ENCODE measurements at regions not wholly inside any gene's neighbourhood (a gene's known extent, or its start where the extent isn't known, plus 50 kb on each side); places are given as distances from the start of the nearest gene placed in this dataset.

DNA sequence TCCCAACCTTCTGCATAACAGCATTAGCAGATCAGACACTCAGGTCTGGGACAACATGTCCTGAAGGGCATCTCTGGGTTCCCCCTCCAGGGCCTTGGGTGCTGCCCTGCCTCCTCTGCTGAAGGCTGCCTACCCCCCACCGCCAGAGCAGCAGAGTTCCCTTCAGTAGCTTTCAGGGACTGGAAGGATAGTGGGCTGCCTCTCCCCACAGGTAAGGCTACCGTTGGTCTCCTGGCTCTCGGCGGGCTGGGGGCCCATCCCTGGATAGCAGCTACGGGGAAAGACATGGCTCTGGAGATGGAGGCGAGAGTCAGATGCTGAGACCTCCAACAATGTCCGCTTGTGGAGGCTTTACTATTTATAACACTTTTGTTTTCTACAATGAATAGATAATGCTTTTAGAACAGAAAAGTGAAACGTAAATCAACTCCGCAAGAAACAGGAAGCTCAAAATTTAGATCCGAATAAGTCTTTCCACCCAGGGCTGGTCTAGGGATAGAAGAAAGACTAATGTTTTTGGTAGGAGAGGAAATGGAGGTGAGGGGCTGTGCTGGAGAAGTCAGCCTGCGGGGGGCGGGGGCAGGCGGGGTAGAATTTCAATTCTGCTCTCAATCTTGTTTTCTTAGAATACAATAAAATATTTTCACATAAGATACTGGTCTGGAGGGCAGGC lies 58.4 kb downstream of the ARL4C start:
- Mint-ChIP-seq H3K9me3 (no peaks in the 10 kb centered on the region), H3K27me3 (peaks cover 3% of the 10 kb centered on the region), H3K27ac (peak overlapping the region; percentile 74), H3K36me3 (ENCODE audit: low read depth) (no peaks in the 10 kb centered on the region), H3K4me3 (no peak overlapping the region), H3K4me1 (ENCODE audit: low read depth) (peaks cover 63% of the 10 kb centered on the region)
- intact Hi-C loops (cut with micrococcal nuclease), result no loop called here

- Mint-ChIP-seq H3K27me3 (peaks cover 3% of the 10 kb centered on the region), H3K4me3 (no peak overlapping the region), H3K27ac (peak overlapping the region; percentile 74), H3K4me1 (ENCODE audit: low read depth) (peaks cover 63% of the 10 kb centered on the region), H3K9me3 (no peaks in the 10 kb centered on the region), H3K36me3 (ENCODE audit: low read depth) (no peaks in the 10 kb centered on the region)
- intact Hi-C loops (cut with micrococcal nuclease), result no loop called here
These were observed 59.1 kb downstream of the ARL4C start for GRCh38 chr2:234437642-234438304.

DNA sequence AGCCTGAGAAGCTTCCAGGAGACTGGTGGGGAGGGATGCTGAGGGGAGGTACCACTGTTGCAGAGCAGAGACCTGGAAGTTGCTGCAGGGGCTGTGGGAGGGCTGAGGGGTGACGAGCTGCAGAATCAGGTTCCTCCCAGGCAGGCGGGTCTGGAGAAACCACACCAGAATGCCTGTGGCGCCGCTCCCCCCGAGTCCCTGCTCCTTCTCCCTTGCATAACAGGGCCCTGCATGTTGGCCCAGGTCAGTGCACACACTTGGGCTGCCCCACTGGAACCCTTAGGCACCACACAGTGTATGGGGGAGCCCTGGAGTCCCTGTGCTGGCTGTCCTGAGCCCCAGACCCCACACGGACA lies 60.4 kb downstream of the ARL4C start:
- Mint-ChIP-seq H3K4me1 (ENCODE audit: low read depth) (peaks cover 58% of the 10 kb centered on the region), H3K36me3 (ENCODE audit: low read depth) (no peaks in the 10 kb centered on the region), H3K9me3 (no peaks in the 10 kb centered on the region), H3K4me3 (no peak overlapping the region), H3K27me3 (peaks cover 3% of the 10 kb centered on the region), H3K27ac (peak overlapping the region; percentile 67)
- intact Hi-C loops (cut with micrococcal nuclease), result no loop called here

GRCh38 chr2:234435836-234436481 lies 60.9 kb downstream of the ARL4C start:
- peaks cover 56% of the 10 kb centered on the region for H3K4me1 Mint-ChIP-seq (ENCODE audit: low read depth)
- H3K9me3 Mint-ChIP-seq, result no peaks in the 10 kb centered on the region
- peak overlapping the region; percentile 67 for H3K27ac Mint-ChIP-seq
- intact Hi-C loops (cut with micrococcal nuclease), result no loop called here
- no peaks in the 10 kb centered on the region for H3K36me3 Mint-ChIP-seq (ENCODE audit: low read depth)
- H3K27me3 Mint-ChIP-seq, result peaks cover 3% of the 10 kb centered on the region
- no peak overlapping the region for H3K4me3 Mint-ChIP-seq

- Mint-ChIP-seq H3K27me3 (peaks cover 3% of the 10 kb centered on the region), H3K4me3 (no peak overlapping the region), H3K36me3 (ENCODE audit: low read depth) (no peaks in the 10 kb centered on the region), H3K4me1 (ENCODE audit: low read depth) (peaks cover 44% of the 10 kb centered on the region), H3K9me3 (no peaks in the 10 kb centered on the region), H3K27ac (no peak overlapping the region)
- intact Hi-C loops (cut with micrococcal nuclease), result no loop called here
These were observed 63.7 kb downstream of the ARL4C start for GRCh38 chr2:234433201-234433600.

DNA sequence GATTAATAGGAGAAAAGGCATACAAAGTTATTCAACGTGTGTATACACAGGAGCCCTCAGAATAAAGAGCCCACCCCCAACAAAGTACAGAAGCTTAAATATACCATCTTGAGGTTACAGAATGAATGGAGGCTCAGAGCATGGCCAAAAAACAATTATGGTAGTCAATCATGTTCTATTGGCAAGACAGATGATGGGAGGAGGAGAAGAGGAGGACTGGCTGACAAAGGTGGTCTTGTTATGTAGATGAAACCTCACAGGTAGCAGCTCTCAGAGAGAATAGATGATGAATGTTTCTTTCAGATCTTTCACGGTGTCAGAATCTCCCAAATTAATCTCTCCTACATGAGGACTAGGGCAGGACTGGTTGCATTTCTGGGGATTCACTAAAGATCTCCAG lies 66.0 kb downstream of the ARL4C start:
- Mint-ChIP-seq H3K36me3 (ENCODE audit: low read depth) (no peaks in the 10 kb centered on the region), H3K4me3 (no peak overlapping the region), H3K4me1 (ENCODE audit: low read depth) (peaks cover 44% of the 10 kb centered on the region), H3K27me3 (no peaks in the 10 kb centered on the region), H3K27ac (peak overlapping the region; percentile 45), H3K9me3 (no peaks in the 10 kb centered on the region)
- intact Hi-C loops (cut with micrococcal nuclease), result no loop called here

DNA sequence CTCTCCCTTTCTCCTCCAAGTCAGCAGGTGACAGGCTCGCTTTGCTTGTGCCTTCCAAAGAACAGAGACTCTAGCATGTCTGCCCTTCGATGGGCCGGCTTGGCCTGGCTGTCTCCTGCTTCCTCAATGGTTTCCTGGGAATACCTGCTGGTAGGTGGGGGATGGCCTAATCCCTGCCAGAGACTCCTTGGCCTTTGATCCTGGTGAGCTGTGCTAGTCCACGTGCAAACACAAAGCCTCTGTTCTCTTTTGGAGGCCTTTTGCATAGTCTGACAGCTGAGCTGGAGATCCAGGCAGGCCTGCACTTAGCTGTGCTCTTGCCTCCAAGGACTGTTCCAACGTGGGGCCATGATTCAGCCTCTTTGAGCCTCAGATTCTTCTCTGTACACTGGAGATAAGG lies 67.6 kb downstream of the ARL4C start:
- Mint-ChIP-seq H3K27ac (peak overlapping the region; percentile 6), H3K9me3 (no peaks in the 10 kb centered on the region), H3K36me3 (ENCODE audit: low read depth) (no peaks in the 10 kb centered on the region), H3K27me3 (no peaks in the 10 kb centered on the region), H3K4me3 (no peak overlapping the region), H3K4me1 (ENCODE audit: low read depth) (peaks cover 53% of the 10 kb centered on the region)
- intact Hi-C loops (cut with micrococcal nuclease), result loop anchor here (5.0 kb wide), 4 partner anchors 63 to 142 kb away; no protein-coding TSS in a partner anchor

GRCh38 chr2:234427081-234428061 lies 69.5 kb downstream of the ARL4C start:
- H3K4me3 Mint-ChIP-seq, result peak overlapping the region; percentile 44
- intact Hi-C loops (cut with micrococcal nuclease), result loop anchor here (5.0 kb wide), 4 partner anchors 65 to 140 kb away; no protein-coding TSS in a partner anchor
- no peaks in the 10 kb centered on the region for H3K9me3 Mint-ChIP-seq
- peak overlapping the region; percentile 98 for H3K27ac Mint-ChIP-seq
- no peaks in the 10 kb centered on the region for H3K36me3 Mint-ChIP-seq (ENCODE audit: low read depth)
- H3K4me1 Mint-ChIP-seq (ENCODE audit: low read depth), result peaks cover 55% of the 10 kb centered on the region
- no peaks in the 10 kb centered on the region for H3K27me3 Mint-ChIP-seq

DNA sequence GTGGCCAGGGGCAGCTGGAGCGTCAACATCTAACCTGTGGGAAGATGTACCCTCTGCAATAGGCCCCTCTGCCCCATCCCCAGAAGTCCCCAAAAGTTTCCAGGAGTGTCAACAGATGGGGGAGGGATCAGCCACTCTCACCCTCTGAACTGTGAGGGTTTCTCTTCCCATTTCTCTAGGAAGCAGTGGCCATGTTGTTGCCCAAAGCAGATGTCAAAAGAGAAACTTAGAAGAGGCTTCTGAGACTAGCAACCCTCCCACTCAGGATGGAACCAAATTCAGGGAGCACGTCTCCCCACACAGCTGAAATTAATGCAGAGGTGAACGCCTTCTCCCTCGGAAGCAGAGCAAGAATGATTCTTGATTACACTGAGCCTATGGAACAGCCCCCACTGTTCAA lies 70.3 kb downstream of the ARL4C start:
- Mint-ChIP-seq H3K4me3 (no peak overlapping the region), H3K4me1 (ENCODE audit: low read depth) (peaks cover 60% of the 10 kb centered on the region), H3K9me3 (no peaks in the 10 kb centered on the region), H3K27me3 (no peaks in the 10 kb centered on the region), H3K36me3 (ENCODE audit: low read depth) (no peaks in the 10 kb centered on the region), H3K27ac (peak overlapping the region; percentile 98)
- intact Hi-C loops (cut with micrococcal nuclease), result loop anchor here (1.0 to 5.0 kb wide), 5 partner anchors 20 to 139 kb away; no protein-coding TSS in a partner anchor

DNA sequence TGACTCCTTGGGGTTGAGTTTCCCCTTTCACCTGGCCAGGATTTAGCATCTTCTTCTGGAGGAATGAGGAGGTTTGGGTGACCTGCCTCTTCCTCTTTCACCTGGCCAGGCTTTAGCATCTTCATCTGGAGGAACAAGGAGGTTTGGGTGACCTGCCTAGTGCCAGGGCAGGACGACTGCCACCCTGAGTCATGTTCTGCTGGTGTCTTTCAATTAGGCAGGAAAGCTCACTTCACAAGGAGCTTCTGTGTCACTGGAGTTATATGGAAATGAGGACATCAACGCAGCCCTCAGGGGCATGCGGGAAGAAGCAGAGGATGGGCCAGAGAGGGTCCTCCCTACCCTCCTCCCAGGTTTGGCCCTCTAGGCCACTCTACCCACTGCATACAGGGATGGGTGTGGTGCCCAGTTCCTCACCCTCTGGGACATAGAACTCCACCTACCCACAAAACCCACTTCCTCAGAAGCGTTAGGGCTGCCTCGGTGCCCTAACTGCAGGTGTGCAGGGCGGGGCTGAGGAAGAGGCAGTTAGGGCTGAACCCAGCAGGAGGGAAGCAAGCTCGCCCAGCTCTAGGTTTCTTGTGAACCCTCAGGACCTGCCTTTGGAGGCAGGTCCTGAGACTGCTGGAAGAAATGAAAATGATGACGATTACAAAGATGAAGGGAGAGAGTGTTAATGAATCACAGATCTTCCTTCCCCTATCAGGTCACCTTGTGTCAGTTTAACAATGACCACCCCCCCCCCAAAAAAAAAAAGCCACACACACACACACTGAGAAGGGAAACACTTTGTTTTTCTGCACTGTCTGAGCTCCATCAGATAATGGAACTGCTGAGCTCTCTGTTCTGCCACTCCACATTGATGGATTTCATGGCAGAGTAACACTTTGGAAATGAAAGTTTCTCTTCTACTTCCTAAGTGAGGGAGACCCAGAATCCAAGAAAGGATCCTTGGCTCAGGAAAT lies 71.0 kb downstream of the ARL4C start:
- no peaks in the 10 kb centered on the region for H3K9me3 Mint-ChIP-seq
- no peaks in the 10 kb centered on the region for H3K36me3 Mint-ChIP-seq (ENCODE audit: low read depth)
- H3K27me3 Mint-ChIP-seq, result no peaks in the 10 kb centered on the region
- peak overlapping the region; percentile 98 for H3K27ac Mint-ChIP-seq
- peaks cover 60% of the 10 kb centered on the region for H3K4me1 Mint-ChIP-seq (ENCODE audit: low read depth)
- intact Hi-C loops (cut with micrococcal nuclease), result loop anchor here (1.0 to 5.0 kb wide), 5 partner anchors 20 to 139 kb away; no protein-coding TSS in a partner anchor
- H3K4me3 Mint-ChIP-seq, result no peak overlapping the region

DNA sequence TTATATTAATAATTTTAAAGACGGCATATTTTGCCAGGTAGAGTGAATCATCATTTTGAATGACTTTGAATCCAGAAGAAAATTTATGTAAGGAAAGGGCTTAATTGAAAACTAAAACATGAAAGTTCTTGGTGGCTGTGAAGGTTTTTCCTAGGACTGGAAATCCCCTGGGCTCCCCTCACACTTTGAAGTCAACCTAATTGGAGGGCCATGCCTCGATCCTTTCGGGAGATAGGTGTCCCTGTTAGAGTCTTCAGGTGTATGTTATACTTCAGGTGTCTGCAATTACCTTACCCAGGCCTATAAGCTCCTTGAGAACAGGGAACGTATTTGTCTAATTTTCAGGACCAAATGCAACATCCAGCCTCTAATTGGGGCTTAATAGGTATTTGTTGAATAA lies 73.0 kb downstream of the ARL4C start:
- Mint-ChIP-seq H3K4me3 (no peak overlapping the region), H3K27ac (peak overlapping the region; percentile 98)

DNA sequence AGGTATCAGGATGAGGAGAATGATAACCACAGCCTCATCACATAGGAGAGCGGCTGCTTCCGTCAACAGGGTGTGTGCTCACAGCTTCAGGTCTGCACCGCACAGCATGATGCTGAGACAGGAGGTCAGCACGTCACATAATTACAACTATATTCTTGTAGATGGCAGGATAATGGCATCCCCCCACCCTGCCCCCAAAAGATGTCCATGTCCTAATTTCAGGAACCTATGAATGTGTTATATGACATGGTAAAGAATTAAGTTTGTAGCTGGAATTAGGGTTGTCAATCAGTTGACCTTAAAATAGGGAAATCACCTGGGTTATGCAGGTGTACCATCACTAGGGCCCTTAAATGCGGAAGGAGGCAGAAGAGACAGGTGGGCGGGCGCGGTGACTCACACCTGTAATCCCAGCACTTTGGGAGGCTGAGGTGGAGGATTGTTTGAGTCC lies 73.9 kb downstream of the ARL4C start:
- intact Hi-C loops (cut with micrococcal nuclease), result no loop called here
- H3K36me3 Mint-ChIP-seq (ENCODE audit: low read depth), result peaks cover 8% of the 10 kb centered on the region
- H3K4me3 Mint-ChIP-seq, result no peak overlapping the region
- H3K27ac Mint-ChIP-seq, result peak overlapping the region; percentile 70
- peaks cover 49% of the 10 kb centered on the region for H3K4me1 Mint-ChIP-seq (ENCODE audit: low read depth)
- peaks cover 10% of the 10 kb centered on the region for H3K9me3 Mint-ChIP-seq
- H3K27me3 Mint-ChIP-seq, result no peaks in the 10 kb centered on the region

More for the DNA sequence above, 73.0 kb downstream of the ARL4C start:
- no peaks in the 10 kb centered on the region for H3K36me3 Mint-ChIP-seq (ENCODE audit: low read depth)
- intact Hi-C loops (cut with micrococcal nuclease), result no loop called here
- peaks cover under 1% of the 10 kb centered on the region for H3K9me3 Mint-ChIP-seq
- peaks cover 54% of the 10 kb centered on the region for H3K4me1 Mint-ChIP-seq (ENCODE audit: low read depth)
- H3K27me3 Mint-ChIP-seq, result no peaks in the 10 kb centered on the region

Data from dendritic cell treated with granulocyte-macrophage colony-stimulating factor and Interleukin-4, amounts not matched to agents 40 ng/mL and 50 ng/mL, for 4 days (primary cell).